HG02759 (cell line): ENCODE measurements at regions not wholly inside any gene's neighbourhood (a gene's known extent, or its start where the extent isn't known, plus 50 kb on each side); places are given as distances from the start of the nearest gene placed in this dataset.

Experiments
- ATAC-seq: cut with Tn5 transposase; IDR thresholded peaks from one replicate; pipeline ENCODE4 v1.9.1; 2021; ENCODE audit warnings: mild to moderate bottlenecking, moderate library complexity; ENCODE audit not compliant: unreplicated experiment

DNA sequence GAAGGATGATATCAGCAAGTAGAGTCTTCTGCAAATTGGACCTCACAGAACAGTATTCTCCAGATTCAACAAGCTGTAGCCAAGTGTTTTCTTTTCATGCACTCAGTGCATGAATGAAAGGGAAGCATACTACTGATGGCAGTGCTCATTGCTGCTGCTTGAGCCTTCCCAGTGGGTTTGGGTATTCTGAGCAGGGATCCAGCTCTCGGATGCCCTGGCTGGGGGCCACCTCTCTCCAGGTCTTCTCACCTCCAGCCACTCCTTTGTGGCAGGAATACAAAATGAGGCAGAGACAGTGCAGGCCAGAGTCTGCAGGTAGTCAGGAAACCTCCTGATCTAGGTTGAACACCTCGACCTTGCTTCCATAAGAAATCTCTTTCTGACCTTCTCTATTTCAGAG is 390.4 kb upstream of the CELF4 start:
- ATAC-seq = no peak

DNA sequence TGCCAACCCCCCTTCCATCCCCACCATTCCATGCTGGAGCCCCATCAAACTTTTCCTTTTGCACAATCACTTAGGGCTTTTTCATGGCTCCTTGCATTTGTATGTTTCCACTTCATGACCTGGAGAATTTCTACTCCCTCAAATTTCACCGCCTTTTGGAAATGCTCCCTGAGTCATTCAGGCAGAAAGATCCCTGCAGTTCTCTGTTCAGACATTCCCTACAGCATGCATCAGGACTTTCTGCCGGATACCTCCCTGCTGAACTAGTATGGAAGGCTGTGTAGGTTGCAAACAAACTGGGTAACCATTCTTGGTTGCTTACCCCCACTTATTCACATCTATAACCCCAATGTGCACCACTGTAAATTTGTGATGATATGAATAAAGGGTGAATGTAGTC is 389.6 kb upstream of the CELF4 start:
- no peak for ATAC-seq

DNA sequence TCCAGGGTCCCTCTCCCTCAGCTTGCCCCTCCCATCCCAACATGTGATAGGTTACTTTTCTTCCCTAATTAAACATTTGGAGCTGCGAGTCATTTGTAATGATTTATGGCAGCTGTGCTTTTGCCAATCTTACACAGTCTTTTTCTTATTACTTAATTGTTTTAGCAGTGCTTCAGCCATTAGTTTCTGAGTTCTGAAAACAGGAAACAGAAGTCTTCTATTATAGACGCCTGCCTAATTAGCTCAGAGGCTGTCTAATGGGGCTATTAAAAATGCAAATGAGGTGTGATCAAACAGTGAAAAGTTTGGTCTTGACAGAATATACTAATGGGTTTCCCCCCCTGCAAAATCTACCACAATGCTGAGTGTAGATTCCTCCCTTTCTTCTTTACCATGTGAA is 388.3 kb upstream of the CELF4 start:
- no peak for ATAC-seq

DNA sequence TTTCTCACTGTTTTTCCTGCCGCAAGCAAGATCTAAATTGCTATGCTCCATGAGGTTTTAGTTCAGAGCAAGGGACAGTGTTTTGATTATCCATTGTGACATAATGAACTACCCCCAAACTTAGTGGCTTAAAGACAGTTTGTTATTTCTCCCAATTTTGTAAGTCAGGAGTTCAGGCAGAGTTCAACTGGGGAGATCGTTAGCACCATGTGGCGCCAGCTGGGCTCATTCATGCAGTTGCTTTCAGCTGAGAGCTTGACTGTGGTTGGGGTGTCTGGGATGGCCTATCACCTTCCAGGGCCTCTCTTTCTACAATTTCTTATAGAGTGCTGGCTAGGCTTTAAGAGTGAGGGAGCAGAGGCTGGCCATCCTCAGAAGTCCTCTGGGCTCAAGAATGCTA is 382.9 kb upstream of the CELF4 start:
- no peak for ATAC-seq

DNA sequence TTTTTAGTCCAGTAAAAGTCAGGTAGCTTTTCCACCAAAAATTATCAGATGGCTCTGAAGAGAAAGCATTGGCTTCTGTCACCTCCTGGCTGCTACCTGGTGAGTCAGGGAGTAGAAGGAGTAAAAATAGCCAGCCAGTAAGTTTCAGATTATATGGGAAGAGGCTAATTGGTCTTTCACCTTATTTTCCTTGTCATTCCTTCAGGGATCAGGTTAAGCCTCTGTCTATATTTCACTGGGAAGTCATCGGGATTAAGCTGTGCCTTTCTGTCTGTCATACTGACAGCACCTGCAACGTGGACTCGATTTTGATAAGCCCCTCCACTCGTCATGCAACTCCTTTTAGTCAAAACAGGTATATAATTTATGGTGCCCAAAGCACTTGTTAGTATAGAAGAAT is 380.7 kb upstream of the CELF4 start:
- ATAC-seq = no peak

DNA sequence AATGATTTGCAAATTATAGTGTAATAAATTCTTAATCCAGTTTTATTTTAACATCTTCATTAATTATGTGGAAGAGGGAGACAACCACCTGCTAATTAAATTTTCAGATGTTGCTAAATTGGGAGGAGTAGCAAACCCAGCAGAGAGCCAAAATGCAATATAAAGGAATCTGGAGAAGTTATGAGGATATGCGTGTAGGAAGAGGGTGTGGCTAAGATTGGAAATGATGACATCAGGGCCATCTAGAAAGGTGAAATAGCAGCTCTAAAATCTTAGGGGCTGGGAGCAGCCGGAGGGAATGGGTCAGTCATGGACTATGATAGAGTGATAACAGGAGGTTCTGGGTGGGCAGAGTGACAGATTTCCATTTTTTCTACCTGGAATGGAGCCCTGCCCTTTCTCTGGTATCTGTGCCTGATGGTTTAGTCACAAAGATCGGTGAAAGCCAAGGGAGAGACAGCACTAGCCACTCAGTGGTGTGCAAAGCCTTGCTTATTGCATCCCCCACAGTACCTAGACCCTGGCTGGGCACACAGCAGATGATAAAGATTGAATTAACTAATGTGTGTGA is 379.2 kb upstream of the CELF4 start:
- no peak for ATAC-seq

DNA sequence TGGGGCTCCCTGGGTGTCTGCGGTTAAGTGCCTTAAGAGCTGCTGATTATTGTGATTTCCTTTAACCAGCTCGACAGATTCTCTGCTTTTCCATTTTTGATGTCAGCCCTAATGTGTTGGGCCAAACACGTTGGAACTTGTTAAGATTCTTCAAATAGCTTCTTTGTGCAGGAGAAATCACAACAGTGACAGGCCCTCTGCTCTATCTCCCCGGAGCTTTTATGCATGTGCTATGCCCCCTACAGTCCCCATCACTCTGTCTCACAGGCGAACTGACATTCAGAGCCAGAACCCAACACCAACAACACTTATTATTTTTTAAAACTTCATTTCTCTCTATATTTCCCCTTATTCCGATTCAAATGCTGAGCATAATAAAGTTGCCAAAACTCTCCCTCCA is 371.7 kb upstream of the CELF4 start:
- no peak for ATAC-seq

DNA sequence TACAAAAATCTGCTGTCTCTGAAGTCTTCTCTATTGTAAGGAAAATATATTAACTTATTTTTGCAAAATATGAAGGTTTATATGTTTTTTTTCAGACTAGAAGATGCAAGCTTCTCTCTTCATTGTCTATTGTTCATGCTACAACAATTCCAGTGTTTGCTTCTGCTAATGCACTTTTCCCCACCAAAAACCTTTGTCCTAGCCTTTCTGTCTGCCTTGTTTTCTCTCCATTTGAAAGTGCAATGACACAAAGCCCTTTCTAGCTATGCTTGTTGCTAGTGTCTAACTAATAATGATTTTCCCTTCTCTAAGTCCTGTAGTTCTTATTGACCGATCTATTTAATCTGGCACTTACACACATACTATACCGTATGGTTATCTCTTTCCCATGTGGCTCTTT is 369.5 kb upstream of the CELF4 start:
- no peak for ATAC-seq

DNA sequence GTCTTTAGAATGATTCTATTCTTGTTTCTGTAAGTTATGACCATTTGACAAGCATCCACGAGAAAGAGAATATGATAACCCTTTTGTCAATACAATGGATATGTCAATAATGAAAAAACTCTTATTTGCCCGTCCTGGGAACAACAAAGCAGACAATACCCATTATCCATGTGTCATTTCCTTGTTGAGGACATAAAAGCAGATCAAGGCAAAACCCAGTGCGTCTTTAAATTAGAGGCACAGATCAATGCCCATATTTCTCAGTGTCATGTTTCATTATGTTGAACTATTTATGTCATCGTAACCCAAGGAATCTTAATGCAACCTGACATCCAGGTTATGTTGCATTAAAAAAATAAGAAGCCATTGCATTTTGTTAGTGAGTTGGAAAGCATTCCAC is 365.0 kb upstream of the CELF4 start:
- ATAC-seq = no peak

DNA sequence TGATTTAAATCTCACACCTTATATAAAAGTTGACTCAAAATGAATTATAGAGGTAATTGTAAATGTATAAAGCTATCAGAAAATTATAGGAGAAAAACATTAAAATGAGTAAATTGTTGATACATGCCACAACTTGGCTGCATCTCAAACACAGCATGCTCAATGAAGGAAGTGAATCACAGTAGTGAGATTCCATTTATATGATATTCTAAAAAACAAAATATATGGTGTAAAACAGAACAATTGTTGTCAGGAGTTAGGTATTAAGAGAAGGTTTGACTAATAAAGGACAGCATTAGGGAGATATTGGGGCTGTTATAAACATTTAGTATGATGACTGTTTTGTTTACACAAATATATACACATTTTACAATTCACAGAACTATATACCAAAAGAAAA is 356.6 kb upstream of the CELF4 start:
- ATAC-seq = no peak

DNA sequence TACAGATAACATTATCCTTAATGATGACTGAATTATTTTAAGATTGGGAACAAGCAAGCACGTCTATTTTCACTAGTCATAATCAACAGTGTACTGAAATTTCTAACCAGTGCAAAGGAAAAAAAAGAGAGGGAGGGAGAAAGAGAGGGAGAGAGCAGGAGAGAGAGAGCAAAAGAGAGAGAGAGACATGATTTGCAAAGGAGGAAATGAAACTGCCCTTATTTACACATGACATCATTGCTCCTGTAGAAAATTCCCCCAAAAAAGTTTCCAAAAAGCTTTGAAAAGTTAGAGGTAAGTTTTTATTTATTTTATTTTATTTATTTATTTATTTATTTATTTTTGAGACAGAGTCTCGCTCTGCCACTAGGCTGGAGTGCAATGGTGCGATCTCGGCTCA is 355.3 kb upstream of the CELF4 start:
- no peak for ATAC-seq

DNA sequence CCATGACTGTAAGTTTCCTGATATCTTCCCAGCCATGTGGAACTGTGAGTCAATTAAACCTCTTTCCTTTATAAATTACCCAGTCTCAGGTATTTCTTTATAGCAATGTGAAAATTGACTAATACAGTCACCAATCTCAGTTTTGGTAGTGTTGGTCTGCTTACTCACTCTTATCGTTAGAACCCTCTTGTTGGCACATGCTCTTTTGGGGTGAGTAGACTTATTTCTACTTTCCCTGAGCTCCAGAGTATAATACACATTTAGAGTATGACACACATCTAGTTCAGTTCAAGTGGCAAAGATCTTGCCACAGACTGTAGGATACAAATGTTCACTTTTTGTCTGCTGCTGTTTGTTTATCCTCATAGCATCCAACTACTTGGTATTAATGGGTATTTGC is 347.5 kb upstream of the CELF4 start:
- no peak for ATAC-seq

DNA sequence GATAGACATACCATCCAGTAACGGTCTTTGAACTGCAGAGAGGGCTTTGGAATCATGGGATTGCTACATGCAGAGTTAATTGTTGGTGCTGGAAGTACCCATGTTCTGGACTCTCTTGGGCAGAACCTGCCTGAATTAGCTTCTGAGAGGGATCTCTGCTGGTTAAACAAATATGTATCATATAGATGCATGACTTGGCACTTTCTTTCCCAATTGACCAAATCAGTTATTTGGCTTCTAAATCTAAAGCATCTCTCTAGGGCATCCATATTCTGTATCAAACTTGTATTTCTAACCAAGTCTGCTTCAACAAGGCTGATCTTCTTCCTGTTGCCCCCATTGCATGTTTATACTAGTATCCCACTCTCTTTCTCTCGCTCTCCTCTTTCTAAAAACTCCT is 336.7 kb upstream of the CELF4 start:
- ATAC-seq = no peak

DNA sequence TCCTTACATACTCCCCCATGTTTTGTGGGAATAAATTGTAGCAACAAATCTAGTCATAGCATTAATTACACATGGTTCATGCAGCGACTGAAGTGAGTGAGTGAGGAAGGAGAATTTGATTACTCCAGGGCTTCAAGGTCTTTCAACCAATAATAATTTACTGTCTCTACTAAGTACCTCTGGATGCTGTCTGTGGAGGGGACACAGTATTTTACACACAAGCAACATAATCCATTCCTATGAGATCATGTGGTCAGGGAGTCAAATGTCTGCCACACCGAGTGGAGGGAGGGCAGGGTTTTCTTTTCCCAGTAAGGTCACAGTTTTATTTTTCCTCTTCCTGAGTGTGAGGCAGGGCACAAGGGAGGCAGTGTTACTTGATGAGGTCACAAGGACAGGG is 334.7 kb upstream of the CELF4 start:
- no peak for ATAC-seq

DNA sequence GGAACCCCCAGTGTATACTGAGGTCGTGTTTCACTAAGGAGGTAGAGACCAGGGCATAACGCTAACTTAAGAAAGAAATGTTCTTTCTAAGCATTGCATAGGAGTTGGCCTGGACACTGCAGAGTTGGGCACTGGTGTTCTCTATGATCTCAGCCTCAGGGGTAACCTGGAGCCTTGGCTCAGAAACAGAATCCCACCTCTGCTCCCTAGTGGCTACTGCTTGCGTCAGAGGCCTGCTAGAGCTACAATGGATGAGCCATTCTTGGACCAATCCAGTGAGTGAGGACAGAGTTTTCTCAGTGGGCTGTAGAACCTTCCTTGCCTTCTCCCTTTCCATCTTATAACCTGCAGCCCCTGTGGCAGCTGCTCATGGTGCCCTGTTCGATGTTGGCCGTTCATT is 324.4 kb upstream of the CELF4 start:
- no peak for ATAC-seq

DNA sequence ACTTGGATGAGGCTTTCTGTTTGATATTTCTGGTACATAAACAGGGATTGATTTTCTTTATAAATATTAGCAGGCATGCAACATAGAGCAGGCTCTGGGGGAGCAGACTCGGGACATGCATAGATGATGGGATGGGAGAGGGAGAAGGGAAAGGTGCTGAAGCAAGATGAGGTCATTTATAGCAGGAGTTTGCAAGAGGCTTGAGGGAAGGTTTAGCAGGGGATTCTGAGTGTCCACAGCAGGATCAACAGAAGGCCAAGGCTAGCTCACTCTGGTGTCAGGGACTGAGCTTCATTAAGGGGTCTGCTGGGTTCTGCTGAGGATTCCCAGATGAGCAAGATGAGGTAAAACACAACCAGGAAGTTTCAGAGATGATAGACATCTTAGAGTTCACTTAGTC is 309.1 kb upstream of the CELF4 start:
- no peak for ATAC-seq

DNA sequence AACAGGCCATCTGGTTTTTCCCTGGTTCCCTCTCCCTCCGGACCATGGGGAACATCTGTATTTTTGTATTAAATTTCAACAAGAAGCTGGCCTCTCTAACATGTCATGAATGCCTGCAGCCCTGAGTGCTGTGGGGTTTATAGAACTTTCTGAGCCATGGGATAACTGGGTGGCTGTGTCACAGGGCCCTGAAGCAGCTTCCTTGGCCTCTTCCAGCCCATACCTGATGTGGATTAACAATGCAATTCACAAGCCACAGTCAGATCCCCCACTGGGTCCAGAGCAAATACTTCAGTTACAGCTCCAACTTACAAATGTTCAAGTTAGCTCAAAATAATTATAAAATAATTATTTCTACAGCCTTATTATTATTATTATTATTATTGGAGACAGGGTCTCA is 307.8 kb upstream of the CELF4 start:
- no peak for ATAC-seq

DNA sequence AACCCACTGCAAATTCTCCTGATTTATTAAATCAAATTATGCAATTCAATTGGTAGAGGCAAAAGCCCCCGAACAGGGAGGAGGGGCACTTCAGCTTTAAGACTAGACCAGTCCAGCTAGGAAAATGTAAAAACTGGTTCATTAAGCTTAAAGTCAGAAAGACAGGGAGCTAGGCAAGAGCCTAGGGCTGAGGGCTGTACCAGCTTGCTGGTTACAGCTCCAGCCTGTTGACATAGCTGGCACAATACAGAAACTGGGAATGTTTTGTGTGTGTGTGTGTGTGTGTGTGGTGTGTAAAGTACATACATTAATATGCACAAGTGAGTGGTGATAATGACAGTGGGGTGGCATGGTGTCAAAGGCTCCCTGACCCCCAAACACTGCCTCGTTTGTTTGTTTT is 307.0 kb upstream of the CELF4 start:
- ATAC-seq = no peak

DNA sequence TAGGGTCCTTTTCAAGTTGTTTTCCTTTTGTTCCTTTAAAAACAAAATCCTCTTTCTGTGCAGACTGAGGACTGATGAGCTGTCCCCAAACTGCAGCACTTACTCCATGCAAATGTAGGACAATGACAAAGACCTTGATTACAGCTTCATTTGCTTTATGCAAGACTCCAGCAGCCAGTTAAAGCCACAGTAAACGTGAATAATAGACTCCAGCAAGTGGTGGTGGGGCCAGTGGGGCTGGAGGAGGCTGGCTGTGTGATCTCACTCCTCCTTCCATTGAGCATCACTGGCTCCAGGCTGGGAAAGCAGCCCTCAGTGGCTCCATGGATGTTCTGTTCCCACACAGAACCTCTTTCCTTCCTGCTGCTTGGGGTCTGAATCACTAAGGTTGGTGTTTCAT is 306.0 kb upstream of the CELF4 start:
- no peak for ATAC-seq

DNA sequence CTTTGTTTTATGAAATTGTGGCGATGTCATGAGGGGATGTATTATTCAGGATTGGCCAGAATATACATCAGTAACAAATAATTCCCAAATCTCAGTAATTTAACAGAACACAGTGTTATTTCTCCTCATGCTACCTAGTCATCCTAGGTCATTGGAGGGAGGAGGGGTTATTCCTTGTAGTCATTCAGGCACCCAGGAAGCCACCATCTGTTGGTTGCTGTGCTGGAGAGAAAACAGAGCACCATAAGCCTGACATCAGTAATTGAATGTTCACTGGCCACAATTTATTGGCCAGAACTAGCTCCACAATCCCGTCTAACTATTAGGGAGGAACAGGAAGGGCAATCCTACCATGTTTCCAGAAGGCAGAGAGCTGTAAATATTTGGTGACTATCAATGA is 303.5 kb upstream of the CELF4 start:
- no peak for ATAC-seq

DNA sequence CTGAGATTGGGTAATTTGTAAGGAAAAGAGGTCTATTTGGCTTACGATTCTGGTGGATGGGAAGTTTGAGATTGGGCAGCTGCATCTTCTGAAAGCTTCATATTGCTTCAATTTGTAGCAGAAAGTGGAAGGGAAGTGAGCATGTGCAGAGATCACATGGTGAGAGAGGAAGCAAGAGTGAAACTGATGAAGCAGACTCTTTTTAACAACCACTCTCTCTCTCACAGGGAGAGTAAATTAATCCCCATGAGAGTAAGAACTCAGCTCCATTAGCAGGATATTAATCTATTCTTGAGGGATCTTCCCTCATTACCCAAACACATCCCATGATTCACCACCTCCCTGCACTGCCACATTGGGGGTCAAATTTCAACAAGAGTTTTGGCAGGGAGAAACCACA is 298.5 kb upstream of the CELF4 start:
- ATAC-seq = no peak

DNA sequence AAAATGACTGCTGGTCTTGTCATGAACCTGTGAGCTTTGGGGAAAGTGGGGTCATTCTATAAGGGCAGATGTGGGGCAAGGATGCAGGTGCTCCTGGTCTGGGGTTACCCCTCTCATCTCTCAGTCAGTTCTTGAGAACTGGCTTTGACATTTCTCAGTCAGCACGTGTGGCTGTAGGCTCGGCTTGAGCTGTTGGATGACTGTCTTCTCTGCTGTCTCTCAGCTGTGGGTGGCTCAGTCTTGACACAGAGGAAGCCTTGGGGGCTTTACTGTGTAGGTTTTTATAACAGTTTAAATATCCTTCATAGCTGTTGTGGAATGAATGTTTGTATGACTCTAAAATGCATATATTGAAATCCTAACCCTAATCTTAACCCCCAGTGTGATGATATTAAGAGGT is 296.4 kb upstream of the CELF4 start:
- no peak for ATAC-seq

DNA sequence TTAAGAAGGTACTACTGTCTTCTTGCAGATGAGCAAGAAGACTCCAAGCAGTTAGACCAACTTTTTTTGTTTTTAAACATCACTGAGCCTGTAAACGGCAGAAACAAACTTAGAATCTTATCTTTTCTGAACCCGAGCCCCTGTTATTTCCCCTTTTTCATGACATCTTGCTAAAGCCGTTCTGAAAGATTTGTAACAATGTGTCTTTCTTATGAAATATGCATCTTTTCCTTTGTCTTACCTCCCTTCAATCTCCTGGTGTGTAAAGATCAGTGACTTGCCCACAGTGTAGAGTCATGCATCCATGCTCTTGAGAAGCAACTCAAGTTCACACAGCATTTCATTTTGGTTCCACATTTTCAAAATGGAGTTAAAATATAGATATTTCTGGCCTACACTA is 288.8 kb upstream of the CELF4 start:
- ATAC-seq = no peak

DNA sequence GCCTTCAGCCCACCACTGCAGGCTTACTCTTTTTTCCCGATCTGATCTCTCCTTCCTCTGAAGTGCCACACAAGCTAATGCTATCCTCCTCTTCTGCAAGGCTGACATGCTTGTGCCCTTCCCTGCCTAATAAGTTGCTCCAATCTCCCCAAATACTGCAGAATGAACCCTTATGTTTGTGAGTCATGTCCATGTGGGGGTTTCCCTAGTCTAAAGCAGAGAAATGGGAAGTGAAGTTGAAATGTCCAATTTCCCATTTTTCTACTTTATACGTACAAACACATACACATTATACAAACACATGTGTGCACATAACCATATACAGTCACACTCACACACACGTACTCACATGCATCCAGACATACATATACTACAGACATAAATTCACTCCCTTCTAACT is 288.1 kb upstream of the CELF4 start:
- no peak for ATAC-seq
